Mucosa of stomach (tissue), 1 donor: ENCODE measurements at regions not wholly inside any gene's neighbourhood (a gene's known extent, or its start where the extent isn't known, plus 50 kb on each side); places are given as distances from the start of the nearest gene placed in this dataset.

Source experiments
- H3K27me3 ChIP-seq: one replicate; pipeline ENCODE4 v1.7.0; 2013; ENCODE audit warnings: mild to moderate bottlenecking, low read length; ENCODE audit not compliant: control insufficient read depth, insufficient read depth
- H3K36me3 ChIP-seq: one replicate; pipeline ENCODE4 v1.7.0; 2013; ENCODE audit warnings: low read length; ENCODE audit not compliant: control insufficient read depth, insufficient read depth
- H3K4me1 ChIP-seq: one replicate; pipeline ENCODE4 v1.7.0; 2013; ENCODE audit warnings: mild to moderate bottlenecking, low read length; ENCODE audit not compliant: control insufficient read depth, insufficient read depth
- H3K4me3 ChIP-seq: one replicate; pipeline ENCODE4 v1.7.0; 2013; ENCODE audit warnings: low read length
- H3K9ac ChIP-seq: one replicate; pipeline ENCODE4 v1.7.0; 2013; ENCODE audit warnings: mild to moderate bottlenecking, low read length, moderate library complexity
- H3K9me3 ChIP-seq: one replicate; pipeline ENCODE4 v1.7.0; 2013; ENCODE audit warnings: mild to moderate bottlenecking, low read length, moderate library complexity; ENCODE audit not compliant: control insufficient read depth
- donor health status: Pancreatic carcinoma.

DNA sequence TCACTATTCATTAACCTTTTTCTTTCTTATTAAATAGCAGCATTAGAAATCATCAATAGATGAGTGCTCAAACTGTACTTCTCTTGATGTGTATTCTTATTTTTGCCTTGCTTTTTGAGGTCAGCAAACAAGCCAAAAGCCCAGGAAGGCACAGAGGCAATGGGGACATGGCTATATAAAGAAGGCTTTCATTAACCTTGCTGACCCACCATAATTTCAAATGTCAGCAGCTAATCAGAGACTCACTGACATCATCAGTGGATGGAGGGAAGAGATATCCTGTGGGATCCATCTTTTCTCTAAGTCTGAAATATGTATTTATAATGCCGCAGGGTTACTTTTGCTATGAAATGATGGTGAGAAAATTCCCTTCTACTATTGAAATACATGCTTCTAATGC lies 1162.8 kb upstream of the ACVR2A start:
- Histone ChIP-seq H3K36me3 (no peaks in the 10 kb centered on the region), H3K4me1 (no peaks in the 10 kb centered on the region)

DNA sequence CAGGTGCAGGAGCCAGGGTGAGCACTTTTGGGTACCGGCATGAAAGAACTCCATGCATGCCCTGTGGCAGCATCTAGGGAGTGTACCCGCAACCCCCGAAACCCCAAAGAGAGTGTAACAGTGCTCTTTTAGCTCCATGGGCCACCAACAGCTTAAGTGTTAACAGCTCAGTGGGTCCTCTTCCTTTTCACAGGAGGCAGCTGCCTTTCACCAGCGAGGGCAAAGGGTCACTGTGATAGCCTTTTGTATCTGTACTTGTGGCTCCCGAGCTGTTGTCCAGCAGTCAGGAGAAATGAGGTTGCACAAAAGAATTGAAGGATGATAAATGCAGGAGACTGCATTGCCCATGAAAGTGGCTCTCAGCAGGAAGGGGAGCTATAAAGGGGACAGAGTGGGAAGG lies 1166.3 kb upstream of the ACVR2A start:
- Histone ChIP-seq H3K27me3 (no peaks in the 10 kb centered on the region), H3K9me3 (no peaks in the 10 kb centered on the region), H3K36me3 (no peaks in the 10 kb centered on the region), H3K4me3 (no peak overlapping the region), H3K9ac (no peak overlapping the region), H3K4me1 (no peaks in the 10 kb centered on the region)

More for the DNA sequence above, 1162.8 kb upstream of the ACVR2A start:
- Histone ChIP-seq H3K4me3 (no peak overlapping the region), H3K9ac (no peak overlapping the region), H3K27me3 (no peaks in the 10 kb centered on the region), H3K9me3 (no peaks in the 10 kb centered on the region)

DNA sequence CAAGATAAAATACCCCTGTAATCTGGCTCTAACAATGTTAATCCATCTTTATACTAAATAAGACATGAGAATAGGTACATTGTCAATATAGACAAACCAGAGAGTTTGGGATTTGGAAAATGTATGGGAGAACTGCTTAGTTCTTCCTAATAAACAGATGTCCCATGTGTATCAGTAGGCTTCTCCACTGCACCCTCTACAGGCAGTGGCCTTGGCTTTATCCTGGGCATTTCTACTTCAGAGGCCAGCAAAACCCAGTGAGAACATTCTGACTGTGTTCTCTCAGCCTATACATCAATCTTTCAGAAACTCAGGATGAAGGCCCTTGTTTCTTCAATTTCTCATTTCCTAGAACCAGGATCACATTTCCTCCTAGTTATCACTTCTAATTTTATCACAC lies 1167.5 kb upstream of the ACVR2A start:
- Histone ChIP-seq H3K36me3 (no peaks in the 10 kb centered on the region), H3K9me3 (no peaks in the 10 kb centered on the region), H3K4me3 (no peak overlapping the region), H3K27me3 (no peaks in the 10 kb centered on the region), H3K4me1 (no peaks in the 10 kb centered on the region), H3K9ac (no peak overlapping the region)

- Histone ChIP-seq H3K9ac (no peak overlapping the region), H3K4me1 (no peaks in the 10 kb centered on the region), H3K4me3 (no peak overlapping the region), H3K36me3 (no peaks in the 10 kb centered on the region), H3K9me3 (no peaks in the 10 kb centered on the region), H3K27me3 (no peaks in the 10 kb centered on the region)
Measured at GRCh38 chr2:146669735-146670134, 1175.1 kb upstream of the ACVR2A start.

DNA sequence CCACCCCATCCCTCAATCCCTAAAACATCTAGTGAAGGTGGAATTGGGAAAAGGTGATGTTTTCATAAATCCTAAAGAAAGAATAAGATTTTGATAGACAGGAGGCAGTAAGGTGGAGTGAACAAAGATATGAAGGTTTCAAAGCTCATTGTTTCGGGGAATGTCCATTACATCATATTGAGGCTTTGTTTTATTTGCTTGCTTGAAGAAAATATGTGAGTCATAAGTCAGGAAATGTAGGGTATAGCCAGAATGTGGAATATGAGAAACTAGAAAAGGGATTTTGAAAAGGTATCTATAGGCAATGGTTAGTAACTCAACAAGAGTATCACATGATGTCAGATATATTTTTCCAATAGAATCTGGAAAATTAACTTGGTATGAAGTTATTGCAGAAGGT lies 1178.5 kb upstream of the ACVR2A start:
- H3K27me3 ChIP-seq, result no peaks in the 10 kb centered on the region
- H3K4me3 ChIP-seq, result no peak overlapping the region
- H3K4me1 ChIP-seq, result no peaks in the 10 kb centered on the region
- no peaks in the 10 kb centered on the region for H3K36me3 ChIP-seq
- no peaks in the 10 kb centered on the region for H3K9me3 ChIP-seq
- H3K9ac ChIP-seq, result no peak overlapping the region

DNA sequence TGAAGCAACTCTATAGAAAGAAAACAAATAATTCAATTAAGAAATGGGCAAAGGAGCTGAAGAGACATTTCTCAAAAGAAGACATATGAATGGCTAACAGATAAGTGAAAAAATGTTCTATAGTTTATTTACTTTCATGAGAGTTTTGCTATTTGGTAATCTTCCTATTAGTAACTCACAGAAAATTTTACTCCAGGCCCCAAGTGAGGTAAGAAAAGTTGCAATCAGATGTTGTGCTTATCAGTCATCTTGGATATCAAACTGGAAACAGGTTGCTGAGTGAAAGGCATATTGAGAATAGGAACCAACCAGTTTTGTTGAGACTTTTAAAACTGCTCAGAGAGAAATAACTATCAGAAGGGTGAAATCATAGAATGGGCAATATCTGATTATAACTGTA lies 1179.0 kb upstream of the ACVR2A start:
- no peaks in the 10 kb centered on the region for H3K27me3 ChIP-seq
- no peak overlapping the region for H3K4me3 ChIP-seq
- H3K36me3 ChIP-seq, result no peaks in the 10 kb centered on the region
- no peaks in the 10 kb centered on the region for H3K9me3 ChIP-seq
- no peak overlapping the region for H3K9ac ChIP-seq
- H3K4me1 ChIP-seq, result no peaks in the 10 kb centered on the region

GRCh38 chr2:146661473-146662096 lies 1183.2 kb upstream of the ACVR2A start:
- Histone ChIP-seq H3K9ac (no peak overlapping the region), H3K9me3 (no peaks in the 10 kb centered on the region), H3K36me3 (no peaks in the 10 kb centered on the region), H3K27me3 (no peaks in the 10 kb centered on the region), H3K4me1 (no peaks in the 10 kb centered on the region), H3K4me3 (no peak overlapping the region)

DNA sequence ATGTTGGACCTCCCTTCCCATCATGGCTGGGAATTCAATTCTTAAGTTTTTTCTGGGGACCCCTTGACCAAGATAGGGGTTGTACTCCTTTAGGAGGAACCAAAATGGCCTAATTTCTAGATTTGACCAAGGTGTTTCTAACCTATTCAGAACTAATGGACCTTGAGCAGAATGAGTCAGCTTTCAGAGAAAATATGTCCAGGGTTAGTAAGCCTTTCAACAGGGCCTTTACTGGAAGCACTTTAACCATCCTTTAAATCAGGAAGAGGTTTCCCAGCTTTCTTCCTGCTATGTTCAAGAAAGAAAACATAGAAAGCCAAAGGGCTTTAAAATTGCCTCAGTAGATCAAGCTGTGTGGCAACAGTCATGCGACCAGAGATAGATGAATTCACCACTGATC lies 1184.9 kb upstream of the ACVR2A start:
- Histone ChIP-seq H3K9me3 (no peaks in the 10 kb centered on the region), H3K9ac (no peak overlapping the region), H3K36me3 (no peaks in the 10 kb centered on the region), H3K27me3 (no peaks in the 10 kb centered on the region), H3K4me3 (no peak overlapping the region), H3K4me1 (no peaks in the 10 kb centered on the region)

DNA sequence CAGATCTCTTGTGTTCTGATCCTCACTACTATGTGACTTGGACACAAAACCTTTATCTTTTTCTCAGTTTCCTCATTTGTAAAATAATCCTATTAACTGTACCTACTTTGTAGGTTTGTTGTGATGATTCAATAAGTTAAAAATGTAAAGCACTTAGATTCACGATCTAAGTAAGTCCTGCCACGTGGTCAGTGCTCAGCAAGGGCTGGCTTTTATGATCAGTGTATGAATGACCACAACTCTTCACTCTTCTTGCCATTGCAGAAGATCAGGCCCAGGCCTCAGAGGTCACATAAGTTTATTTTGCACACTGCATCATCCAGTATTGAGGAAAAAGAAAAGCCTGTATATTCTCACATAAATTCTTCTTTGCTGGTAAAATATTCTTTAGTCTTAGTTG lies 1192.5 kb upstream of the ACVR2A start:
- no peak overlapping the region for H3K4me3 ChIP-seq
- no peak overlapping the region for H3K9ac ChIP-seq
- H3K4me1 ChIP-seq, result no peaks in the 10 kb centered on the region
- H3K36me3 ChIP-seq, result no peaks in the 10 kb centered on the region
- H3K9me3 ChIP-seq, result no peaks in the 10 kb centered on the region
- H3K27me3 ChIP-seq, result no peaks in the 10 kb centered on the region

DNA sequence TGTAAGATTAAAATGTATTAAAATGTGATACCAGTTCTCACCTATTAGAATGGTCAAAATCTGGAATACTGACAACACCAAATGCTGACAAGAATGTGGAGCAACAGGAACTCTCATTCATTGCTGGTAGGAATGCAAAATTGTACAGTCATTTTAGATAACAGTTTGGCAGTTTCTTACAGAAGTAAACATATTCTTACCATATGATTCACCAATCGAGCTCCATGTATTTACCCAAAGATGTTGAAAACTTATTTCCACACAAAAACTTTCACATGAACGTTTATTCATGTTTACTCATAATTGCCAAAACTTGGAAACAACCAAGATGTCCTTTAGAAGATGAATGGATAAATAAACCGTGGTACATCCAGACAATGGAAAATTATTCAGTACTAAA lies 1193.5 kb upstream of the ACVR2A start:
- Histone ChIP-seq H3K9ac (no peak overlapping the region), H3K27me3 (no peaks in the 10 kb centered on the region), H3K9me3 (no peaks in the 10 kb centered on the region), H3K4me1 (no peaks in the 10 kb centered on the region), H3K36me3 (no peaks in the 10 kb centered on the region), H3K4me3 (no peak overlapping the region)

GRCh38 chr2:146642066-146642465 lies 1202.8 kb upstream of the ACVR2A start:
- Histone ChIP-seq H3K4me1 (no peaks in the 10 kb centered on the region), H3K4me3 (no peak overlapping the region), H3K27me3 (no peaks in the 10 kb centered on the region), H3K9me3 (no peaks in the 10 kb centered on the region), H3K36me3 (no peaks in the 10 kb centered on the region), H3K9ac (no peak overlapping the region)

DNA sequence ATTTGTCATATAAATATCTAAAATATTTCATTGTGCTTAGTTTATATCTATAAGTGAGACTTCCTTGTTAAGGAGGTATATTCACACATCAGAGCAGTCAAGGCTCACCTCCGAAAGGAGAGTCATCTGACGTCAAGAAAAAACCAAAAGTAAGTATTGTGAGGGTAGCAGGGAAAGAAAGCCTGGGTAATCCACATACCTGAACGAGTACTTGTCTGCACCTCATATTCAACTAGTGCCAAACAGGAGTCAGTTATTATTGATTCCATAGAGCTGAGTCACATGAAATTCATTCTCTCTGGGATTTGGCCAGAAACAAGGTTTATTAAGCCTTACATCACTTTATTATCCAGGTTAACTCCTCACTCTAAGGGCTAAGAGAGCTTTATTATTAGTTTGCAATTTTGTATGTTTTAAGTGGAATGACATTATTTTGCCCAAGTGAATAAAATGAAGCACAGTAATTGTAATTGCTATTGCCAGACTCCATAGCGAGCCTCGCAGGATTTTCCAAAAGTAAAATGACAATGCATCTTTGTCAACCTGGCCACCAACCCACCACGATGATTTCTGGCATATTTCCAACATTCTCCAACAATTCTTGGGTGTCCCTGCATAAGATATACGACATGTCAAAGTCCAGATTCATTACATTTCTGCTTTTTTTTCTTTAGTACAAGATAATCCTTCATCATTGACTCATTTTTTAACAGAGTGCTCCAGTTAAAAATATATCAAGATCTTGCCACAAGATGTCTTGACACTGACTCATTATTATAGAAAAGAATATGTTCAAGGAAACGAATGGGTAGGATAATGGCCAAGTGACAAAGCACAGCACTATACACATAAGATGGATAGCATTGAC lies 1210.4 kb upstream of the ACVR2A start:
- Histone ChIP-seq H3K9me3 (no peaks in the 10 kb centered on the region), H3K27me3 (no peaks in the 10 kb centered on the region), H3K9ac (no peak overlapping the region), H3K4me3 (no peak overlapping the region), H3K4me1 (no peaks in the 10 kb centered on the region), H3K36me3 (no peaks in the 10 kb centered on the region)
